SK-N-MC (cell line): ENCODE measurements at regions not wholly inside any gene's neighbourhood (a gene's known extent, or its start where the extent isn't known, plus 50 kb on each side); places are given as distances from the start of the nearest gene placed in this dataset.

Experiments used
- DNase-seq: peaks from one replicate; pipeline ENCODE4 v3.0.0-alpha.2; 2011; ENCODE audit warnings: low read depth, low spot score
- H3K27ac ChIP-seq: fragments of 200-600 bp; sonication (generic); 2 replicates; pipeline ENCODE4 v1.5.1; 2016; ENCODE audit warnings: mixed run types
- H3K36me3 ChIP-seq: fragments of 200-600 bp; sonication (generic); 2 replicates; pipeline ENCODE4 v1.6.1; 2017; ENCODE audit warnings: antibody characterized with exemption, low read length, mixed read lengths; ENCODE audit not compliant: insufficient read depth
- H3K4me3 ChIP-seq: fragments of 200-600 bp; sonication (generic); 2 replicates; pipeline ENCODE4 v1.5.1; 2016
- H3K9ac ChIP-seq: fragments of 200-600 bp; sonication (generic); 2 replicates; pipeline ENCODE4 v1.8.0; 2017; ENCODE audit warnings: mixed run types, mixed read lengths; ENCODE audit not compliant: insufficient read length
- H3K9me3 ChIP-seq: fragments of 200-600 bp; sonication (generic); 2 replicates; pipeline ENCODE4 v1.6.1; 2017; ENCODE audit warnings: low read depth, mild to moderate bottlenecking, antibody characterized with exemption, low read length, moderate library complexity, mixed read lengths
- EZH2 ChIP-seq: fragments of 200-600 bp; sonication (generic); IDR thresholded peaks from one replicate; pipeline ENCODE4 v1.6.1; 2017; ENCODE audit warnings: antibody characterized with exemption
- FOXP2 ChIP-seq: optimal IDR thresholded peaks from 2 replicates; pipeline ENCODE3; 2011; ENCODE audit warnings: mild to moderate bottlenecking, moderate library complexity; ENCODE audit not compliant: insufficient read depth; ENCODE audit errors: extremely low read length, control extremely low read depth
- POLR2AphosphoS5 ChIP-seq: IDR thresholded peaks from 2 replicates; pipeline ENCODE4 v1.6.1; 2012; ENCODE audit warnings: mild to moderate bottlenecking, low read depth, low read length, borderline replicate concordance

DNA sequence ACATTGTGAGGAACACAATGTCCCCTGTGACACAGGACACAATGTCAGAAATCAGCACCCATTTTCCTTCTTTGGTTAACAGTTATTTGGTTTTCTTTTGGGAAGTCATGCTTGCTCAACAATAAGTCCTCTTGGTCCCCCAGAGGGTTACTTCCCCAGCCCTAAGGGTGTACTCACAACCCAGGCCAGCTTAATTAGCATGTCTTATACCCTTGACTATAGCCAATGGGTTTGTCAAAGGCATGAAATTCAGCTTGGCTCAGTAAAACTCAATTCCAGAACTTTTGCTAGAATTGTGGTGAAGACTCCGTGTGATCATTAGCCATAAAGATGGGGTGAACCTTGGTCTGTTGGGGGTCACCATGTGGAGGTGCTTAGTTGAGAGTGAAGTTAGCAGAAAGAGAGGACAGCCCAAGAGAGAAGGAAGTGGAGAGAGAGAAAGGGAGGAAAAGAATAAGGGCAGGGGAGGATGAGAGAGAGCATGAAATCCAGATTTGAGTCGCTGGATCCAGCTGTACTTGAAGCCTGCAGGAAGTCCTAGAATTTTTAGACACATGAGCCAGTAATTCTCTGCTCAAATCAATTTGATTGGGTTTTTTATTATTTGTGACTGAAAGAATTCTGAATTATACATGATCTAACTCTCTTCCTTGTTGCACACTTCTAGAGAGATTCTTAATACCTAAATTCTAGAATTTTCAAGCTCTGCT lies 321.3 kb upstream of the JAG1 start:
- DNase-seq, result no peak
- Histone ChIP-seq H3K36me3 (no peaks in the 10 kb centered on the region), H3K9ac (no peak overlapping the region), H3K4me3 (no peak overlapping the region), H3K9me3 (no peaks in the 10 kb centered on the region), H3K27ac (no peak overlapping the region)
- TF ChIP-seq EZH2 (no peak), FOXP2 (no peak), POLR2AphosphoS5 (no peak)

DNA sequence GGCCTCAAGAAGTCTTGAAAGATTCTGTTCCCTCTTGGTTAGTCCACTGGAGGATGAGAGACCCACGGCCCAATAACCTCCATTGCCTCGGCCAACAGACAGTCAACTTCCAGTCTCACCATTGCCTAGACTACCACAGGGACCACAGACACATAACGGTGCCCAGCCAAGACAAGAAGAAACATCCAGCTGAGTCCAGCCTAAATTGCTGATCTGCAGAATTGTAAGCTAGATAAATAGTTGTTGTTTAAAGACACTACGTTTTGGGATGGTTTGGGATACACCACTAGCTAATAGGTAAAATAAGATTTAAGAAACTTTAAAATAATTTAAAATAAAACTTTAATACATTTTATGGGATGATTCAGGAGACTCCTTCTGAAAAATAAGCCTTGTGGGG lies 324.7 kb upstream of the JAG1 start:
- no peak for DNase-seq
- Histone ChIP-seq H3K36me3 (no peaks in the 10 kb centered on the region), H3K9me3 (no peaks in the 10 kb centered on the region), H3K9ac (no peak overlapping the region), H3K4me3 (no peak overlapping the region), H3K27ac (no peak overlapping the region)
- no peak for TF ChIP-seq FOXP2
- no peak for TF ChIP-seq EZH2
- no peak for TF ChIP-seq POLR2AphosphoS5

DNA sequence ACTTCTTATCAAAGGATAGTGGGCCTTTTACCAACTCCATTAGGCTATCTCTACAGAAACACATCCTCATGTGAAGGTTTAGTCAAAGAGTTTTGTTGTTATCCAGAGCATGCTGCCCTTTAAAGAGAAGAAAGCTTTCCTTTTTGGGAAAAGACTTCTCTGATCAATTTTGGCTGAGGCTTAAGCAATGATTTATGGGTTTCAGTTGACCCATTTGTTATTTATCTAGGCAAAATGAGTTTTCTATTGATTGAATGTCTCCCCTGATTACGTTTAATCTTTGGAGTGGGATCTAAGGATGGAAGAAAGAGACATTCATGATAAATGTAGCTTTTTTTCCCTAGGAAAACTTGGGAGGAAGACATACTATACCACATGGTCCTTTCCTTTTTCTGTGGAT lies 326.6 kb upstream of the JAG1 start:
- no peak overlapping the region for H3K4me3 ChIP-seq
- no peak for DNase-seq
- no peak overlapping the region for H3K27ac ChIP-seq
- H3K36me3 ChIP-seq, result no peaks in the 10 kb centered on the region
- H3K9ac ChIP-seq, result no peak overlapping the region
- no peaks in the 10 kb centered on the region for H3K9me3 ChIP-seq
- TF ChIP-seq FOXP2 (no peak), EZH2 (no peak), POLR2AphosphoS5 (no peak)

DNA sequence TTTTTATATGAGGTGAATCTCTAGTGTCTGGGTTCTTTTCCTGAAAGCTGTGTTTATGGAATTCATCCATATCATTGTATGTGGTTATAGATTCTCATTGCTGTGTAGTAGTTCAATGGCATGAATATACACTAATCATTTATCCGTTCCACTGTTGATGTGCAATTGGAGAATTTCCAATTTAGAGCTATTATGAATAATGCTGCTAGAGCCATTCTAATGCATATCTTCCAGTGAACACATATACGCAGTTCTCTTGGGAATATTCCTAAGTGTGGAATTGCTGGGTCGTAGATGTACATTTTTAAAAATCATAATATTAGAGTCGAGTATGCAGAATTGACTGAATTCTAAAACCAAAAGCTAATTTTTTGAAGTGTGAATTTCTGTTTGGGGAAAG lies 327.5 kb upstream of the JAG1 start:
- Histone ChIP-seq H3K4me3 (no peak overlapping the region), H3K9me3 (no peaks in the 10 kb centered on the region), H3K36me3 (no peaks in the 10 kb centered on the region), H3K9ac (no peak overlapping the region), H3K27ac (no peak overlapping the region)
- DNase-seq, result no peak
- TF ChIP-seq POLR2AphosphoS5, result no peak
- no peak for TF ChIP-seq EZH2
- TF ChIP-seq FOXP2, result no peak

DNA sequence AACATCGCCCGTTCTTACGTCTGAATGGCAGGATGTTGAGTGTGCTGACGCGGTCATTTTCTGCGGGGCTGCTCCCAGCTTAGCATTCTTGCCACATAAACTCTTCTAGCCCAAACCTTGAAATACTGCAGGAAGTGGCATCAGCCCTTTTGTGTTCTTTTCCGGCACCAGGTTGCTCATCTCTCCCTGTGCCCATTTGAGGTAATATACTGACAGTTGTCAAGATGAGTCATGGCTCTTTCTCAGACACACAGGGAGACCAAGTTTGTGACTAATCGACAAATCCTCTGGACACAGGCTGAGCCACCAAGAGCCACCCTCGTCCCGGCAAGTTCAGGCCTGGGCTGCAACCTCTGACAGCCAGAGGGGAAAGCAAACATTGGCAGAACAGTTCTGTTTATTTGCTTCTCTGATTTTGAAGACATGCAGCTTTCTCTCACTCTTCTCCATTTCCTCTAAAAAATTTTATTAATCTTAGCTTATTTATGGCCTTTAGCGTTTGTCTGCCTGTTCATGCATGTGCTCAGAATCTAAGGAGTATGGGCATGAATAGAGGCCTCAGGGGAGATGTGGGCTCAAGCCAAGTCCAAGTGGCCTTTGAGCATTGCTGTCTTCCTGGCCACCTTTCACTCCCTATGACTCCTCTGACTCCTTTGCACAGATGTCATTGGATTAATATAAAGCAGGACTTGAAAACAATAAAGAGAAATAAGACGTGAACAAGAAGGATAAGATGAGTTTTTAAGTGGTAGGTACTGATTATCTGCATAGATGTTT lies 328.2 kb upstream of the JAG1 start:
- no peak overlapping the region for H3K4me3 ChIP-seq
- H3K27ac ChIP-seq, result no peak overlapping the region
- peak; percentile 1 for DNase-seq
- TF ChIP-seq EZH2 (no peak), POLR2AphosphoS5 (no peak), FOXP2 (no peak)
- no peaks in the 10 kb centered on the region for H3K36me3 ChIP-seq
- no peaks in the 10 kb centered on the region for H3K9me3 ChIP-seq
- H3K9ac ChIP-seq, result no peak overlapping the region

DNA sequence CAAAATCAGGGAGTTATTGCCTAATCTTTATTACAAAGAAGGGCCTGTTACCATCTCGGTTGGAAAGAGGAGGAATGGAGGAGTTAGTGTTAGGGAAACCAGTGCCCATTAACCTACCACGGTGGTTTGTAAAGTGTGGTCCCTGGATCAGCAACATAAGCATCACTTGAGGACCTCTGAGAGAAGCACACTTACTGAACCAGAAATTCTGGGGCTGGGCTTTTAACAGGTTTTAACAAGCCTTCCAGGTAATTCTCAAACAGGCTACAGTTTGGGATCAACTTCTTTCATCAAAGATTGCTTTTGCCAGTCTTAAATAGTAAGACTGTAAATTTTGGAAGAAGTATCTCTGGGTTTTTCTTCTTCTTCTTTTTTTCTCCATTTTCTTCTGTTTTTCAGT lies 329.5 kb upstream of the JAG1 start:
- no peaks in the 10 kb centered on the region for H3K9me3 ChIP-seq
- no peak overlapping the region for H3K9ac ChIP-seq
- H3K4me3 ChIP-seq, result no peak overlapping the region
- no peak for DNase-seq
- TF ChIP-seq FOXP2 (no peak), POLR2AphosphoS5 (no peak), EZH2 (no peak)
- no peaks in the 10 kb centered on the region for H3K36me3 ChIP-seq
- no peak overlapping the region for H3K27ac ChIP-seq

DNA sequence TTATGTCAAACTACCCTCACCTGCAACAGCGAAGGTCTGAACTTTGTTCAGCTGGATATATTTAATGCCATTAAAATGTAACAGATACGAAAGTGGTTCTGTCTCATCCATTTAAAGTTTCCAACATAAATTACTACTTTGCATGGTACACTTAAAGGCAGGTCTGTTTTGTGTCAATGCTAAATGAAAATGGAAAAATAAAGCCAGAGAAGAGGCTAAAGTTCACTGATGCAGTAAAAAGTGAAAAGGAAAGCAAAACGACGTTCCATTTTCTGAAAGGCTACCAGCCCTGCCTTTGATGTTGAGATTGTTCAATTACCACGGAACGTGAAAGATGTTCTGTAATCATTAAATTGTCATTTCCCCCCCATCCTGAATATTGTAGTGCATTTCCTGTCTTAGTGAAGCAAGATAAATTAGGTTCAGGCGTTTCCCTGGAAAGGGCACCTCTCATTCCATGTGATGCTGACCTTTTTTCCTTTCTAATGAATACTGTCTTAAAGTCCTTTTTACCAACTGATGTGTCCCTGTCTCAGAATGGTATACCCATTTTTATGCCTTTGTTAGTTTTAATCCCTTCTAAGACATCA lies 334.7 kb upstream of the JAG1 start:
- no peak overlapping the region for H3K4me3 ChIP-seq
- H3K36me3 ChIP-seq, result no peaks in the 10 kb centered on the region
- H3K9ac ChIP-seq, result no peak overlapping the region
- TF ChIP-seq POLR2AphosphoS5 (no peak), FOXP2 (no peak), EZH2 (no peak)
- DNase-seq, result no peak
- H3K27ac ChIP-seq, result no peak overlapping the region
- no peaks in the 10 kb centered on the region for H3K9me3 ChIP-seq

DNA sequence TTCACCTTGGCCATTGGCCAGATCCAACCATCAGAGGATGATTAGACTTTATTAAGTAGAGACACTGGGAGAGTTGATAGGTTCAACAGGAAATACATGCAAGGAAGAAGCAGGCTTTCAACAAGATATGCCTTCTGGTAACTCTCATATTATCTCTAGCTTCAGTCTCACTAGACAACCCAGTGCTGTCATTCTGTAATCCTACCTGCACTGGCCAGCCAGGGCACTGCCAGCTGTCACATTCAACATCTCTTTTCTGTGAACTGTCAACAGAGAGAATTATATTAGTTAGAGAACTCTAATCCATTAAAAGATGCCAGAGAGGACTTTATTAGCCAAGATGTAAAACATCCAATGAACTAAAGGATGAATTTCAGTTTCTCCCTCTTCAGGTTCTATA lies 337.9 kb upstream of the JAG1 start:
- H3K9ac ChIP-seq, result no peak overlapping the region
- H3K27ac ChIP-seq, result no peak overlapping the region
- no peaks in the 10 kb centered on the region for H3K9me3 ChIP-seq
- TF ChIP-seq FOXP2 (no peak), POLR2AphosphoS5 (no peak), EZH2 (no peak)
- no peaks in the 10 kb centered on the region for H3K36me3 ChIP-seq
- no peak for DNase-seq
- H3K4me3 ChIP-seq, result no peak overlapping the region
